B cell (primary cell): ENCODE measurements at regions not wholly inside any gene's neighbourhood (a gene's known extent, or its start where the extent isn't known, plus 50 kb on each side); places are given as distances from the start of the nearest gene placed in this dataset.

ENCODE experiments used
- ATAC-seq: fragments of 200-7000 bp; cut with Tn5 transposase; one replicate; pipeline ENCODE4 v1.10.0; 2021; ENCODE audit warnings: low read depth, mild to moderate bottlenecking, moderate number of reproducible peaks, moderate library complexity
- CTCF ChIA-PET: fragments of 350-600 bp; sonication (Branson Sonifier 250); formaldehyde crosslinking; loops from one replicate; lab custom pipeline; 2021; ENCODE audit warnings: antibody characterized with exemption, inconsistent platforms; lab: Charles Lee
- POLR2A ChIA-PET: fragments of 350-600 bp; sonication (Branson Sonifier 250); formaldehyde crosslinking; loops from one replicate; lab custom pipeline; 2021; ENCODE audit warnings: antibody characterized with exemption; lab: Charles Lee
- DNase-seq: peaks from one replicate; pipeline ENCODE4 v3.0.0; 2013
- H2AFZ ChIP-seq: 2 replicates; pipeline ENCODE4 v1.6.1; 2012; ENCODE audit warnings: mild to moderate bottlenecking, low read depth, low read length; ENCODE audit not compliant: insufficient read depth, poor library complexity, severe bottlenecking
- H3K27ac ChIP-seq, 2 donors: 1 replicate in 1 of 2; 2 replicates in 1 of 2; pipeline ENCODE4 v1.5.1; 2012 to 2013; ENCODE audit warnings: low read length in 2 of 2, mild to moderate bottlenecking in 2 of 2, moderate library complexity in 1 of 2
- H3K27me3 ChIP-seq, 4 experiments: fragments of 200-600 bp in 1 of 4; sonication (generic) in 1 of 4; replicated peaks in 1 of 4; 1 replicate in 2 of 4; 2 replicates in 2 of 4; pipeline versions ENCODE4 v1.6.1 to v1.7.0; 2013 to 2016; ENCODE audit warnings: low read length in 3 of 4, mild to moderate bottlenecking in 2 of 4, mixed read lengths in 1 of 4, moderate library complexity in 1 of 4; ENCODE audit not compliant: insufficient read depth in 4 of 4, control insufficient read depth in 3 of 4; ENCODE audit errors: control extremely low read depth in 1 of 4
- H3K36me3 ChIP-seq, 2 experiments: replicated peaks in 1 of 2; 1 replicate in 1 of 2; 2 replicates in 1 of 2; pipeline versions ENCODE4 v1.6.1 to v1.7.1; 2013; ENCODE audit warnings: low read length in 1 of 2; ENCODE audit not compliant: insufficient read depth in 2 of 2, control insufficient read depth in 1 of 2; ENCODE audit errors: control extremely low read depth in 1 of 2, extremely low read depth in 1 of 2
- H3K4me1 ChIP-seq, 2 donors: fragments of 200-600 bp in 1 of 2; sonication (generic) in 1 of 2; 1 replicate in 1 of 2; 2 replicates in 1 of 2; pipeline versions ENCODE4 v1.5.1 to v1.6.1; 2013 to 2017; ENCODE audit warnings: low read length in 2 of 2; ENCODE audit not compliant: control insufficient read depth in 2 of 2, insufficient read depth in 2 of 2
- H3K4me2 ChIP-seq: replicated peaks from 2 replicates; pipeline ENCODE3; 2012; ENCODE audit warnings: mild to moderate bottlenecking, low read depth, low read length; ENCODE audit not compliant: poor library complexity, severe bottlenecking
- H3K4me3 ChIP-seq, 5 experiments: fragments of 200-600 bp in 1 of 5; sonication (generic) in 1 of 5; 1 replicate in 3 of 5; 2 replicates in 2 of 5; pipeline versions ENCODE4 v1.5.1 to v1.7.0; 2011 to 2016; ENCODE audit warnings: low read length in 4 of 5, mild to moderate bottlenecking in 4 of 5, low read depth in 2 of 5, control low read depth in 1 of 5, moderate library complexity in 1 of 5; ENCODE audit not compliant: insufficient read depth in 1 of 5; ENCODE audit errors: control extremely low read depth in 1 of 5, extremely low read depth in 1 of 5
- H3K79me2 ChIP-seq: fragments of 200-600 bp; sonication (generic); one replicate; pipeline ENCODE4 v1.6.0; 2016; ENCODE audit warnings: low read length; ENCODE audit not compliant: control insufficient read depth, insufficient read depth
- H3K9ac ChIP-seq: fragments of 200-600 bp; sonication (generic); 2 replicates; pipeline ENCODE4 v1.6.1; 2017; ENCODE audit warnings: mild to moderate bottlenecking, low read length, moderate library complexity
- H3K9me3 ChIP-seq, 3 donors: one replicate each; pipeline versions ENCODE4 v1.6.1 to v1.7.1; 2013; ENCODE audit warnings: low read length in 2 of 3; ENCODE audit not compliant: control insufficient read depth in 2 of 3, insufficient read depth in 1 of 3; ENCODE audit errors: control extremely low read depth in 1 of 3
- H4K20me1 ChIP-seq: 2 replicates; pipeline ENCODE4 v1.6.0; 2012; ENCODE audit warnings: mild to moderate bottlenecking, low read length; ENCODE audit not compliant: insufficient read depth, control insufficient read depth, poor library complexity, severe bottlenecking
- H3K27ac Mint-ChIP-seq: one replicate; pipeline ENCODE4 v1.8.0; 2021; ENCODE audit warnings: mixed read lengths
- H3K27me3 Mint-ChIP-seq: one replicate; pipeline ENCODE4 v1.8.0; 2021; ENCODE audit warnings: mixed read lengths
- H3K4me1 Mint-ChIP-seq: one replicate; pipeline ENCODE4 v1.8.0; 2021; ENCODE audit warnings: mixed read lengths
- H3K4me3 Mint-ChIP-seq: one replicate; pipeline ENCODE4 v1.8.0; 2021; ENCODE audit warnings: mixed read lengths
- H3K9me3 Mint-ChIP-seq: one replicate; pipeline ENCODE4 v1.8.0; 2022; ENCODE audit warnings: mixed read lengths; ENCODE audit not compliant: insufficient read depth
- EZH2 ChIP-seq: IDR thresholded peaks from 2 replicates; pipeline ENCODE4 v1.6.1; 2012; ENCODE audit warnings: borderline replicate concordance, low read depth, mild to moderate bottlenecking, moderate library complexity, low read length; ENCODE audit not compliant: insufficient read depth, poor library complexity, severe bottlenecking
- WGBS: methylation state at CpG from one replicate; pipeline ENCODE4 v1.1.5; 2013; ENCODE audit warnings: missing lambda C conversion rate; ENCODE audit not compliant: insufficient coverage; 5-methylcytosine and 5-hydroxymethylcytosine counted together
- intact Hi-C: fragments of 100-400 bp; cut with micrococcal nuclease; formaldehyde crosslinking; loops from one replicate; pipeline ENCODE4 v1.10.0; 2022
- TF ChIP-seq, protein P1 (sequence below): fragments of 200-600 bp; IDR thresholded peaks from one replicate; pipeline ENCODE4 v1.8.0; 2022; ENCODE audit warnings: antibody characterized with exemption, mild to moderate bottlenecking

DNA sequence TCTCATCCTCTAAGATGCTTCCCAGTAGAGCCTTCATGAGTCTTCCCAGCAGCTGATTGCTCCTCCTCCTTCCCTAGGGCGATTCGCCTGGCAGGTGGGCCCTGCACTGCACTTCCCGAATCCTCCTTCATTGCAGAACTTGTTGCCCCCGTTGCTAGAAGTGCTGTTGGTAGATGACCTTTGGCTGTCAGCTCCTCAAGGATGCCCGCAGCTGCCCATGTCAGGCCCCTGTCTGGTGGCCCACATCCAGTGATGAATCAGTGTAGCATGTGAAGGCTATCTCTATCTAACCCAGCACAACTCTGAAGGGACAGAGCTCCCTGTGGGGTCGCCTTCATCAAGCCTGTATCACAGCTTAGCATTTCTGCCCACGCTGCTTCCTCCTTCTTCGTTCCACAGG, 52.1 kb upstream of the F3 start:
- no peaks in the 10 kb centered on the region for H3K9me3 ChIP-seq
- H3K9ac ChIP-seq: no peak overlapping the region
- TF ChIP-seq, protein P1, sequence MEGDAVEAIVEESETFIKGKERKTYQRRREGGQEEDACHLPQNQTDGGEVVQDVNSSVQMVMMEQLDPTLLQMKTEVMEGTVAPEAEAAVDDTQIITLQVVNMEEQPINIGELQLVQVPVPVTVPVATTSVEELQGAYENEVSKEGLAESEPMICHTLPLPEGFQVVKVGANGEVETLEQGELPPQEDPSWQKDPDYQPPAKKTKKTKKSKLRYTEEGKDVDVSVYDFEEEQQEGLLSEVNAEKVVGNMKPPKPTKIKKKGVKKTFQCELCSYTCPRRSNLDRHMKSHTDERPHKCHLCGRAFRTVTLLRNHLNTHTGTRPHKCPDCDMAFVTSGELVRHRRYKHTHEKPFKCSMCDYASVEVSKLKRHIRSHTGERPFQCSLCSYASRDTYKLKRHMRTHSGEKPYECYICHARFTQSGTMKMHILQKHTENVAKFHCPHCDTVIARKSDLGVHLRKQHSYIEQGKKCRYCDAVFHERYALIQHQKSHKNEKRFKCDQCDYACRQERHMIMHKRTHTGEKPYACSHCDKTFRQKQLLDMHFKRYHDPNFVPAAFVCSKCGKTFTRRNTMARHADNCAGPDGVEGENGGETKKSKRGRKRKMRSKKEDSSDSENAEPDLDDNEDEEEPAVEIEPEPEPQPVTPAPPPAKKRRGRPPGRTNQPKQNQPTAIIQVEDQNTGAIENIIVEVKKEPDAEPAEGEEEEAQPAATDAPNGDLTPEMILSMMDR: no peak
- TF ChIP-seq EZH2: no peak
- no peak overlapping the region for H3K4me2 ChIP-seq
- WGBS: 85% methylated on average over 8 of the region's 8 CpGs
- ATAC-seq (no peak), DNase-seq (no peak)
- no peak overlapping the region for H3K4me3 ChIP-seq
- no peaks in the 10 kb centered on the region for H4K20me1 ChIP-seq
- no peaks in the 10 kb centered on the region for H3K79me2 ChIP-seq
- ChIA-PET POLR2A (no interaction called here), CTCF (no interaction called here)
- H3K27ac ChIP-seq: no peak overlapping the region
- H2AFZ ChIP-seq: no peak overlapping the region
- Mint-ChIP-seq H3K27ac (no peak overlapping the region), H3K4me1 (no peaks in the 10 kb centered on the region), H3K9me3 (no peaks in the 10 kb centered on the region), H3K4me3 (no peak overlapping the region), H3K27me3 (peaks cover 4% of the 10 kb centered on the region)
- H3K27me3 ChIP-seq: no peaks in the 10 kb centered on the region
- intact Hi-C loops: no loop called here
- H3K36me3 ChIP-seq: no peaks in the 10 kb centered on the region
- H3K4me1 ChIP-seq: no peaks in the 10 kb centered on the region

DNA sequence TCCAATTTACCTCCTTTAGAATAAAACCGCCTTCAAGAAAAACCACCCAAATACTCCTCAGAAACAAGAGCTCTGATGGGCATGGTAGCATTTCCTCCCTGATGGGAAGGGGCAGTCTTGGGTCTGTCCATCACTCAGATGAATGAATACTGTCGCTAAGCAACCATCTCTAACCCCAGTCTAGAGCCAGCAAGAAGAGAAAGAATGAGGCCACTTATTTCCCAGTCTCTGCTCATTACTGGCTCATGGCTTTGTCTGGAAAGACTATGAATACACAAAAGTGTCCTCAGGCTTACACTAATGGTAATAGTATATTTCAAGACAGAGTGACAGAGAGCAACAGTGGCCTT, 51.0 kb upstream of the F3 start:
- ChIA-PET POLR2A (no interaction called here), CTCF (interaction anchor here (0.8 kb wide), 1 partner anchor 19 kb away, joined by 3 read pairs; no protein-coding TSS in a partner anchor)
- Mint-ChIP-seq H3K4me1 (no peaks in the 10 kb centered on the region), H3K4me3 (no peak overlapping the region), H3K27ac (no peak overlapping the region), H3K27me3 (peaks cover 5% of the 10 kb centered on the region), H3K9me3 (no peaks in the 10 kb centered on the region)
- H3K4me3 ChIP-seq: no peak overlapping the region
- intact Hi-C loops: no loop called here
- no peaks in the 10 kb centered on the region for H4K20me1 ChIP-seq
- TF ChIP-seq, protein P1: no peak
- no peak for TF ChIP-seq EZH2
- no peaks in the 10 kb centered on the region for H3K9me3 ChIP-seq
- no peaks in the 10 kb centered on the region for H3K4me1 ChIP-seq
- H3K27ac ChIP-seq: no peak overlapping the region
- 100% methylated on average over 1 of the region's 2 CpGs for WGBS
- DNase-seq: no peak
- H2AFZ ChIP-seq: no peak overlapping the region
- no peak overlapping the region for H3K9ac ChIP-seq
- ATAC-seq: no peak
- no peaks in the 10 kb centered on the region for H3K36me3 ChIP-seq
- no peak overlapping the region for H3K4me2 ChIP-seq
- H3K27me3 ChIP-seq: no peaks in the 10 kb centered on the region
- H3K79me2 ChIP-seq: no peaks in the 10 kb centered on the region
